Ovary (tissue), 7 donors: ENCODE measurements at regions not wholly inside any gene's neighbourhood (a gene's known extent, or its start where the extent isn't known, plus 50 kb on each side); places are given as distances from the start of the nearest gene placed in this dataset.

Experiments used
- DNase-seq, 5 donors: peaks; one replicate each; pipeline ENCODE4 v3.0.0-alpha.2; 2019 to 2020
- H3K27ac ChIP-seq, 2 donors: fragments of 200-600 bp; one replicate each; pipeline versions ENCODE4 v1.5.1 to v1.8.0; 2019 to 2022
- H3K27me3 ChIP-seq: fragments of 200-600 bp; one replicate; pipeline ENCODE4 v1.8.0; 2022
- H3K36me3 ChIP-seq: fragments of 200-600 bp; sonication (generic); one replicate; pipeline ENCODE4 v1.5.1; 2019
- H3K4me1 ChIP-seq: one replicate; pipeline ENCODE4 v1.8.1; 2013; ENCODE audit warnings: mild to moderate bottlenecking, moderate library complexity; ENCODE audit not compliant: insufficient read depth
- H3K4me3 ChIP-seq: fragments of 200-600 bp; sonication (generic); one replicate; pipeline ENCODE4 v1.5.1; 2017
- H3K9me3 ChIP-seq, 2 donors: fragments of 200-600 bp in 1 of 2; sonication (generic) in 1 of 2; one replicate each; pipeline versions ENCODE4 v1.5.1 to v1.8.1; 2013 to 2019; ENCODE audit warnings: mild to moderate bottlenecking in 1 of 2, moderate library complexity in 1 of 2
- EP300 ChIP-seq: sonication (generic); formaldehyde crosslinking; IDR thresholded peaks from one replicate; pipeline ENCODE4 v1.6.1; 2017; ENCODE audit warnings: antibody characterized with exemption
- POLR2A ChIP-seq: fragments of 450-650 bp; IDR thresholded peaks from one replicate; pipeline ENCODE4 v1.6.1; 2017; ENCODE audit warnings: antibody characterized with exemption, mild to moderate bottlenecking, moderate library complexity
- WGBS, 3 donors: extraction: QIAGEN DNeasy Blood & Tissue Kit in 1 of 3; methylation state at CpG; one replicate each; pipeline versions ENCODE4 v1.1.5 to v1.1.7; 2013 to 2017; 5-methylcytosine and 5-hydroxymethylcytosine counted together
- intact Hi-C, 4 donors: fragments of 100-400 bp; cut with DNase I; formaldehyde crosslinking; loops; one replicate each; pipeline versions ENCODE4 v1.11.0 to v1.15.1; 2022 to 2023
- TF ChIP-seq, protein P1 (sequence below), 3 donors: fragments of 450-650 bp in 2 of 3; fragments of 200-600 bp in 1 of 3; IDR thresholded peaks; one replicate each; pipeline versions ENCODE4 v1.5.1 to v1.8.0; 2016 to 2022; ENCODE audit warnings: antibody characterized with exemption in 3 of 3, mild to moderate bottlenecking in 1 of 3
- donor health status: DM: no; HTN: no; CAD: no; lungs with moderate emphysema.
- donor health status: DM: no; HTN: no; CAD: no.
- donor health status: Bipolar disorder and iron deficiency.
- donor health status: DM: no; HTN: no; CAD: no.
- donor health status: DM: yes; HTN: yes; CAD: no.

- intact Hi-C loops, result no loop called here
- H3K27ac ChIP-seq, result no peak overlapping the region
- no peaks in the 10 kb centered on the region for H3K36me3 ChIP-seq
- H3K4me1 ChIP-seq, result no peaks in the 10 kb centered on the region
- no peaks in the 10 kb centered on the region for H3K9me3 ChIP-seq
- TF ChIP-seq EP300 (no peak), POLR2A (no peak)
- TF ChIP-seq, protein P1, sequence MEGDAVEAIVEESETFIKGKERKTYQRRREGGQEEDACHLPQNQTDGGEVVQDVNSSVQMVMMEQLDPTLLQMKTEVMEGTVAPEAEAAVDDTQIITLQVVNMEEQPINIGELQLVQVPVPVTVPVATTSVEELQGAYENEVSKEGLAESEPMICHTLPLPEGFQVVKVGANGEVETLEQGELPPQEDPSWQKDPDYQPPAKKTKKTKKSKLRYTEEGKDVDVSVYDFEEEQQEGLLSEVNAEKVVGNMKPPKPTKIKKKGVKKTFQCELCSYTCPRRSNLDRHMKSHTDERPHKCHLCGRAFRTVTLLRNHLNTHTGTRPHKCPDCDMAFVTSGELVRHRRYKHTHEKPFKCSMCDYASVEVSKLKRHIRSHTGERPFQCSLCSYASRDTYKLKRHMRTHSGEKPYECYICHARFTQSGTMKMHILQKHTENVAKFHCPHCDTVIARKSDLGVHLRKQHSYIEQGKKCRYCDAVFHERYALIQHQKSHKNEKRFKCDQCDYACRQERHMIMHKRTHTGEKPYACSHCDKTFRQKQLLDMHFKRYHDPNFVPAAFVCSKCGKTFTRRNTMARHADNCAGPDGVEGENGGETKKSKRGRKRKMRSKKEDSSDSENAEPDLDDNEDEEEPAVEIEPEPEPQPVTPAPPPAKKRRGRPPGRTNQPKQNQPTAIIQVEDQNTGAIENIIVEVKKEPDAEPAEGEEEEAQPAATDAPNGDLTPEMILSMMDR (IDR thresholded peaks at IDR 0.05), result no peak
- DNase-seq, result no peak
- 57 to 68% (median 58%) methylated on average over 4 of the region's 4 CpGs for WGBS, 3 donors
- no peaks in the 10 kb centered on the region for H3K27me3 ChIP-seq
- H3K4me3 ChIP-seq, result no peak overlapping the region
These were observed 442.8 kb upstream of the ZFP42 start for GRCh38 chr4:187552781-187553180.

GRCh38 chr4:187555174-187555573 lies 440.4 kb upstream of the ZFP42 start:
- Histone ChIP-seq H3K9me3 (no peaks in the 10 kb centered on the region), H3K4me1 (no peaks in the 10 kb centered on the region), H3K4me3 (no peak overlapping the region), H3K36me3 (no peaks in the 10 kb centered on the region), H3K27ac (no peak overlapping the region), H3K27me3 (no peaks in the 10 kb centered on the region)
- intact Hi-C loops, result no loop called here
- TF ChIP-seq EP300, result no peak
- TF ChIP-seq, protein P1 (IDR thresholded peaks at IDR 0.05), result no peak
- TF ChIP-seq POLR2A, result no peak
- DNase-seq, result no peak

- intact Hi-C loops, result no loop called here
- 55 to 67% (median 57%) methylated on average over 1 of the region's 1 CpG for WGBS, 3 donors
- no peaks in the 10 kb centered on the region for H3K27me3 ChIP-seq
- no peak for TF ChIP-seq POLR2A
- TF ChIP-seq, protein P1 (IDR thresholded peaks at IDR 0.05), result no peak
- TF ChIP-seq EP300, result no peak
- no peaks in the 10 kb centered on the region for H3K36me3 ChIP-seq
- H3K4me3 ChIP-seq, result no peak overlapping the region
- no peak overlapping the region for H3K27ac ChIP-seq
- DNase-seq, result no peak
- H3K9me3 ChIP-seq, result no peaks in the 10 kb centered on the region
- no peaks in the 10 kb centered on the region for H3K4me1 ChIP-seq
These were observed 437.2 kb upstream of the ZFP42 start for GRCh38 chr4:187558391-187558790.

- Histone ChIP-seq H3K4me3 (no peak overlapping the region), H3K4me1 (no peaks in the 10 kb centered on the region), H3K27me3 (no peaks in the 10 kb centered on the region), H3K27ac (no peak overlapping the region), H3K36me3 (no peaks in the 10 kb centered on the region), H3K9me3 (no peaks in the 10 kb centered on the region)
- TF ChIP-seq EP300 (no peak), POLR2A (no peak)
- TF ChIP-seq, protein P1 (IDR thresholded peaks at IDR 0.05), result no peak
- WGBS, 3 donors, result 80 to 83% (median 80%) methylated on average over 7 of the region's 7 CpGs
- intact Hi-C loops, result no loop called here
- DNase-seq, result no peak
These were observed 433.2 kb upstream of the ZFP42 start for GRCh38 chr4:187562345-187562744.

DNA sequence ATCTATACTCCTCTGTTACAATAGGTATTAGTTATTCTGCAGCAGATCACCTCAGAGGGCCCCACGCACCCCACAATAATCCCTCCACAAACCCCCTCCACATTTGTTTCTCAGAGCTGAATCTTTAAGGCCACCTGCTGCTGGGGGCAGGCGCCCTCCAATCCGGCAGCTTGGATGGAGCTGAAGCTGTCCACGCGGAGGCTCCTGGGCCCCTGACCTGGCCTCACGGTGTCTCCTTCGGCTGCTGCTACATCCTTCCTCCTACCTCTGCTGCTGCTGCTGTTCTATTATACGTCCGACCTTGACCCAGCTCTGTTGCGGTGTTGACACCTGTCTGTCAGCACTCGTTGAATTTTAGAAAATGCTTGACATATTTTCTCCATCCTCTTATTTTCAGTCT lies 430.2 kb upstream of the ZFP42 start:
- no peak overlapping the region for H3K27ac ChIP-seq
- intact Hi-C loops, result no loop called here
- H3K36me3 ChIP-seq, result no peaks in the 10 kb centered on the region
- H3K27me3 ChIP-seq, result no peaks in the 10 kb centered on the region
- H3K9me3 ChIP-seq, result no peaks in the 10 kb centered on the region
- TF ChIP-seq POLR2A, result no peak
- no peak for TF ChIP-seq EP300
- TF ChIP-seq, protein P1 (IDR thresholded peaks at IDR 0.05), result no peak
- WGBS, 3 donors, result 85 to 90% (median 87%) methylated on average over 11 of the region's 11 CpGs
- no peak for DNase-seq
- no peak overlapping the region for H3K4me3 ChIP-seq
- no peaks in the 10 kb centered on the region for H3K4me1 ChIP-seq
